Tibial nerve (tissue), 3 donors: ENCODE measurements at regions not wholly inside any gene's neighbourhood (a gene's known extent, or its start where the extent isn't known, plus 50 kb on each side); places are given as distances from the start of the nearest gene placed in this dataset.

Source experiments
- CTCF ChIP-seq, 5 experiments: fragments of 200-600 bp in 3 of 5; fragments of 450-650 bp in 2 of 5; sonication (generic) in 3 of 5; IDR thresholded peaks; one replicate each; pipeline ENCODE4 v1.5.1; 2016 to 2019; ENCODE audit warnings: antibody characterized with exemption in 5 of 5, mild to moderate bottlenecking in 3 of 5, moderate library complexity in 2 of 5
- POLR2A ChIP-seq, 2 donors: fragments of 450-650 bp; IDR thresholded peaks; one replicate each; pipeline ENCODE4 v1.6.1; 2017; ENCODE audit warnings: antibody characterized with exemption in 2 of 2, mild to moderate bottlenecking in 2 of 2, moderate library complexity in 2 of 2

GRCh38 chr6:130715058-130715457 lies 112.1 kb upstream of the SMLR1 start:
- TF ChIP-seq CTCF (IDR thresholded peaks at IDR 0.05) (no peak), POLR2A (IDR thresholded peaks at IDR 0.05) (no peak)
